Medulla oblongata (tissue), 1 donor: ENCODE measurements at regions not wholly inside any gene's neighbourhood (a gene's known extent, or its start where the extent isn't known, plus 50 kb on each side); places are given as distances from the start of the nearest gene placed in this dataset.
"Not testable (repeated sequence)": the region's sequence is repeated elsewhere in the genome, so short reads cannot be mapped to it uniquely, and the experiment has no call there.

Experiments used
- DNase-seq: peaks from one replicate; pipeline ENCODE4 v3.0.0-alpha.2; 2015; ENCODE audit errors: extremely low spot score

- no peak for DNase-seq
Measured at GRCh38 chr1:148357037-148357436, 126.1 kb downstream of the PPIAL4G start.

- no peak for DNase-seq
Measured at GRCh38 chr1:148355976-148356375, 127.1 kb downstream of the PPIAL4G start.

GRCh38 chr1:148354913-148355308, 128.2 kb downstream of the PPIAL4G start:
- DNase-seq, result no peak

DNA sequence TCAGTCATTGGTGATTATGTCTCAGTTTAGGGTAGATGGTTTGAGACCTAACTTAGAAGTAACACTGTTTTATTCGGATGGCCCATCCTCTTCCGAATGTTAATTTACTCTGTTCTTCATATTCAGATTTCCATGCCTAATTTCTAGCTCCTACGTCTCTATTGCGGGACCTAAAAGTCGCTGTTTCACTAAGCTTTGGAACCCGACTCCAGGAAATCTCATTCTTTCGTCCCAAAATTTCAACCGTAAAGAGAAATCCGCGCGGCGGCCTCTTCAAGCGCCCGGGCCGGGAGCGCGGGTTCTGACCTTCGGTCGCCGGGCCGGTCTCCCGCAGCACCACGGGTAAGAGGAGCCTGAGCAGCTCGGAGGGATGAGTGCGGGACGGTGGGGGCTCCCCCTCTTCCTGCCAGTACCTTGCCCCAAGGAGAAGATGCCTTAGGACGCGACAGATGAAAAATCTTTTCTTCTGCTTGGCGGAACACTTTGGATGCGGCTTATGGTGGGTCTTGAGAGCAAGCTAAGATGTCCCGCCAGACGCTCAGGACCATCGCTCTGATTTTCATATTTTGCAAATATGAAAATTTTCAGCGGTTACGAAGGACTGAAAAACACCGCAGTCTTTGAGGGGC, 128.7 kb downstream of the PPIAL4G start:
- no peak for DNase-seq

- DNase-seq, result no peak
Measured at GRCh38 chr1:148353461-148354283, 129.4 kb downstream of the PPIAL4G start.

DNA sequence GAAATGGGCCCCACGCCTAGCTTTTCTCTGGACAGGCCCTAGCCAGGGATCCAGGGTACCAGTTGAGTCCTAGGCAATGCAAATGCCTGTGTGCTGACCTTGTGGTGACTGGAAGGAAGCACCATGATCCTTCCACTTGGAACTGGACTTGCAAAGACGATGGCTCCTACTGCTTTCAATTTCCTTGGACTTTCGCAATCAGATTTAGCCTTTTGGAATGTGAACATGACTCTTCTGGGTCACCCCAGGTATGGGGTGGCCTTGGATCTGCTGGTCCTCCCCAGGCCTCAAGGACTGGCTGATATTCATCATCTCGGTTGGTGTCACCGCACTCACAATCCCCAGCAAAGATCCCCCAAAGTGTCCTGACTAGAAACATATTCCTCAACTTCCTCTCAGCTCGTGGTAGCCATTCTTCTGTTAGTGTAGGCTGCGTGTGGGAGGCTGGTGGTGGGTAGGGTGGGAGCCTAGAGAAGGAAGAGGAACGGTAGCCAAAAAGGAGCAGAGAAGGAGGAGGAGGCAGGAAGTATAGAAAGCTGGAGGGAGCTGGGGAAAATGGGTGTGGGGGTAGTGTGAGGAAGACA, 130.5 kb downstream of the PPIAL4G start:
- no peak for DNase-seq

DNA sequence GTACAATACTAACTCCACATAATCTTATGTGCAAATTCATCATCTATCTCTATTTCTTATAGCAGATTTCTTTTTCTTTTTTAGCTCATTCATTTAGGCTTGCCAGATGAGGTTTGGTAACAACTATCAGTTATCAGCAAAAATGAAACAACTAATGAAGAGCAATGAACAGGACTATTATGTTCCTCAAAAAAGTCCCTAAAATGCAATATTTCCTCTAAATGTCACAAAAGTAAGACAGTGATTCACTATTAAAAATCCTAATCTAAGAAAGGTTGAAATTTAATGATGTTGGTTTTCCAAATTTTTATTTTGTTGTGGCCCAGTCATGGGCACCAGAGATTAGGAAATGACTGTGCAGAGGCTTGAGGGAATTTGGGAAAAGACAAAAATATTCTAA, 135.3 kb downstream of the PPIAL4G start:
- no peak for DNase-seq

DNA sequence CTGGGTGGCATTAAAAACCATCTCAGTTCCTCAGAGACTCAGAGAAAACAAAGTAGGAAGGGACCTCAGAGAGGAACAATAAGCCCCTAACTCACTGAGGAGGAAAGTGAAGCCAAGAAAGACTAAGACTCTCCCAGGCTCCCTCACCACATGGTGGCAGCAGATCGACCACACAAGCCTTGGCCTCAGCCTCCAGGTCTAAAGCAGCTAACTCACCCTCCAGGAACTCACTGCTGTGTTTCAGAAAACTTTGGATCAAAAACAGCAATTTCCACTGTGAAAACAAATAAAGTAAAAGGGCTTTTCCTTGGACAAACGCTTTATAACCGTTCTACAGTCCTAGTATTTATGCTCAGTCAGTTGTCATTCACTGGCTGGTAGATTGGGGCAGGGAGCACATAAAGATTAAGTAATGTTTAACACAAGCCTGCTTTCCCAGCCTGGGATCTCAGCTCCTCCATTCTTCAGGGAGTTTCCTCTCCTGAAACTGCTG, 137.4 kb downstream of the PPIAL4G start:
- peak; percentile 27 for DNase-seq

- DNase-seq, result not testable (repeated sequence)
Measured at GRCh38 chr1:148344651-148345050, 138.5 kb downstream of the PPIAL4G start.

DNA sequence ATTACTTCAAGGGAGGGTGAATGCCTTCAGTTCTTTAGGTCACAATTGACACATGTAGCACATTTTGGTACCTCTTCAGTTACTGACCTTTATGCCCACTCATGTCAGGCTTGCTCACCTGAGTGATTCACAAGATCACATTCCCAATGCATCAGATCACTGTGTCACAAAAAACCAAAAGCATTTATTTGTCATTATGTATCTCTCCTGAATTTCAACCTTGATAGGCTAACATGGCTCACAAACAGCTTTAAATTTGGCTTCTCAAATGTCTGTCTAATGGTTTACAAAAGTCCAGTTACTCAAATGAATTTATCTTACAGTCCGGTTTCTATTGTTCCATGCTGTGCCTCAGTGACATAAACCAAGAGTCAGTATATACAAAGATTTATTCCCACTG, 141.4 kb downstream of the PPIAL4G start:
- not testable (repeated sequence) for DNase-seq

DNA sequence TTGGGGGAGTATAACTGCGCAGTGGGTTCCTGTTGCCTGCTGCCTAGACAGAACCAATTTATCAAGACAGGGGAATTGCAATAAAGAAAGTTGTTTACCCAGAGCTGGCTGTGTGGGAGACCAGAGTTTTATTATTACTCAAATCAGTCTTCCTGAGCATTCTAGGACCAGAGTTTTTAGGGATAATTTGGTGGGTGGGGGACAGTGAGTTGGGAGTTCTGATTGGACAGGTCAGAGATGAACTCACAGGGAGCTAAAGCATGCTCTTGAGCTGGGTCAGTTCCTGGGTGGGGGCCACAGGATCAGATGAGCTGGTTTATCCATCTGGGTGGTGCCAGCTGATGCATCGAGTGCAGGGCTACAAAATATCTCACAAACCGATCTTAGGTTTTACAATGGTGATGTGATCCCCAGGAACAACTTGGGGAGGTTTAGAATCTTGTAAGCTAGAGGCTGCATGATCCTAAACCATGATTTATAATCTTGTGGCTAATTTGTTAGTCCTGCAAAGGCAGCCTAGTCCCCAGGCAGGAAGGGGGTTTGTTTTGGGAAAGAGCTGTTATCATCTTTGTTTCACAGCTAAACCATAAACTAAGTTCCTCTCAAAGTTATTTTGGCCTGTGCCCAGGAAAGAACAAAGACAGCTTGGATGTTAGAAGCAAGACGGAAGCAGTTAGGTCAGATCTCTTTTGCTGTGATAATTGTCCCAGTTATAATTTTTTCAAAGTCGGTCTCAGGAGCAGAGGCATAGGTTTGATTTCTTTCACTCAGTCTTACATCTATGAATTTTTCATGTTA, 146.8 kb downstream of the PPIAL4G start:
- DNase-seq, result peak; percentile 35

- peak; percentile 84 for DNase-seq
Measured at GRCh38 chr1:148334339-148335130, 148.6 kb downstream of the PPIAL4G start.

DNA sequence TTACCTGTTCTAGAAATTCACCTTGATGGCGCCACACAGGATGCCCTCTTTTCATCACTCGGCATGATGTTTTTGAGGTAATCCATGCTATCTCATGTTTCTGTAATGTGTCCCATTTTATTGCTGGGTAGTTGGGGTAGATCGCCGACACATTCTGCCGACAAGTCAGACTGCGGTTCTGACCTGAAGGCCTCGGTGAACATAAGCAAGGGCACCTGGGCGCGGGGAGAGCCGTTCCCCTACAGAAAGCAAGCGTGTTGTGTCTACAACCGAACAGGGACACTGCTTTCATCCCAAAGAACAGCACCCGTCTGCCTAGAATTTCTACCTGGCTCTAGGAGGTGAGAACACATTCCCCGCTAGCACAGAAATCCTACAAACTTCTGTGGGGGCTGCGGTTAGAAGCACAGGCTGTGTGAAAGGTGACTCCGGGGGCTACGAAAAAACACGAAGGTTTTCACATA, 149.2 kb downstream of the PPIAL4G start:
- DNase-seq, result no peak

GRCh38 chr1:148328884-148329283, 154.2 kb downstream of the PPIAL4G start:
- no peak for DNase-seq

DNA sequence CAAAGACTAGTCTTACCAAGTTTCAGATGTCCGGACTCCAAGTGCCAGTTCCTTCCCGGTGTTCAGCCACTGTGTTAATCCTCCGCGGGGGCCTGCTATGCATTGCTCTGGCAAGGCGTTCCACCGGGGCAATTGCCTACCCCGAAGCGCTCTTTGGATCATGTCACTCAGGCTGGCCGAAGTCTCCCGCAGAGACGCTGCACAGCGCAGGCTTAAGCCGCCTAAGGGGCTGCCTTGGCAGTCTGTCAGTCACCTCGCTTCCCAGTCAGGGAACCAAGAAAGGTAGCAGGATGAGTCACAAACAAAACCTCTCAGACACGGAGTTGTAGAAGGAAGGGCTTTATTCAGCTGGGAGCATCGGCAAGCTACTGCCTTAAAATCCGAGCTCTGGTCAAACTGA, 158.1 kb downstream of the PPIAL4G start:
- DNase-seq, result not testable (repeated sequence)

GRCh38 chr1:148324465-148324864, 158.6 kb downstream of the PPIAL4G start:
- not testable (repeated sequence) for DNase-seq

DNA sequence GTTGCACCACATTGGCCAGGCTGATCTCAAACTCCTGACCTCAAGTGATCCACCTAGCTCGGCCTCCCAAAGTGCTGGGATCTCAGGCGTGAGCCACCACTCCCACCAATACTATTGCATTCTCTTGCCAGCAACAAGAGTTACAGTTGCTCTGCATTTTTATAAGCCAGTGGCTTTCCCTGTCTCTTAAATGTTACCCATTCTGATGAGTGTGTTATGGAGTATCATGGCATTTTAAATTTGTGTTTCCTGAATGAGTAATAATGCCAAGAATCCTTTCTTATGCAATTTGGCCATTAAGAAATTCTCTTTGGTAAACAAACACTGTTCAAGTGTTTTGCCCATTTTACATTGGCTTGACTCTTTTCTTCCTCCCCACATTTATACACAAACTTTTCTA, 163.0 kb downstream of the PPIAL4G start:
- not testable (repeated sequence) for DNase-seq

GRCh38 chr1:148318904-148319242, 164.2 kb downstream of the PPIAL4G start:
- DNase-seq, result no peak

GRCh38 chr1:148318123-148318903, 164.8 kb downstream of the PPIAL4G start:
- peak; percentile 9 for DNase-seq

DNA sequence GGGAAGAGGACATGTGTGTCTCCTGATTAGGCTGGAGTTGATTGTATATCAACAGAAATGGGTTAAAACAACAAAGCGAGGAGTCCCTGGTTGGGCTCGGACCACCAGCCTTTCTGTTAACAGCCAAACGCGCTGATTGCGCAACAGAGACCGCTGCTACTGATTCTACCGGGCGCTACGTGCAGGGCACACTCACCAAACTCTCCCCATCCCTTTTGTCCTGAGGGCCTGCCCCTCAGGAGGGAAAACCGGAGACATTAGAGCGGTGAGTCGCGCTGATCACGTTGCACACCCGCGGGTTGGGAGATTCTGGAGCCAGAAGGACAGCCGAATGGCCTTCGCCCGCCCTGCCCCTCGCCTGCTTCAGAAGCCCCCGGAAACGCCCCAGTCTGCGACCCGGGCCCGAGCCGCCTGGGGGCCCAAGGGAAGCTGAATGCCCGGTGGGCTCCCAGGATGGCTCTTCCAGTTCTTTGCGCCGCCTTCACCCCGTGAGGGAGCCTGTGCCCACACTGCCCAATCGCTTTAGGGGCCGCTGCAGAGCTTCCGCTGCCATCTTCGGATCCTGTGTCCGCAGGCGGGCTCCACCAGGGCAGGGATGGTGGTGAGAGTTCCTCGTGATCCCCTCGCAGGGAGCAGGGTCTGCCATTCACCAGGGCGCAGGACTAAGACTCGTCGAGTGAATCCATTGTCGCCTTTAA, 165.4 kb upstream of the NBPF11 start:
- no peak for DNase-seq
